ENCODE measurements at regions not wholly inside any gene's neighbourhood (a gene's known extent, or its start where the extent isn't known, plus 50 kb on each side); places are given as distances from the start of the nearest gene placed in this dataset.

- DNase-seq: no peak
These were observed 1917.6 kb upstream of the WWC1 start for GRCh38 chr5:166373817-166374216.

- no peak for DNase-seq
These were observed 1913.7 kb upstream of the WWC1 start for GRCh38 chr5:166377756-166378155.

- no peak for DNase-seq
These were observed 1911.9 kb upstream of the WWC1 start for GRCh38 chr5:166379517-166379916.

GRCh38 chr5:166382031-166382430 lies 1909.4 kb upstream of the WWC1 start:
- DNase-seq: no peak

GRCh38 chr5:166398131-166398530 lies 1893.3 kb upstream of the WWC1 start:
- no peak for DNase-seq

GRCh38 chr5:166399781-166400180 lies 1891.7 kb upstream of the WWC1 start:
- DNase-seq: no peak

- DNase-seq: no peak
These were observed 1890.1 kb upstream of the WWC1 start for GRCh38 chr5:166401391-166401790.

GRCh38 chr5:166412191-166412590 lies 1879.3 kb upstream of the WWC1 start:
- no peak for DNase-seq

GRCh38 chr5:166427211-166427610 lies 1864.2 kb upstream of the WWC1 start:
- DNase-seq: no peak

GRCh38 chr5:166428264-166428803 lies 1863.1 kb upstream of the WWC1 start:
- DNase-seq: no peak

GRCh38 chr5:166430491-166431319 lies 1860.7 kb upstream of the WWC1 start:
- no peak for DNase-seq

GRCh38 chr5:166431456-166431855 lies 1860.0 kb upstream of the WWC1 start:
- DNase-seq: no peak

- DNase-seq: no peak
These were observed 1857.8 kb upstream of the WWC1 start for GRCh38 chr5:166433679-166434078.

- DNase-seq: no peak
These were observed 1854.6 kb upstream of the WWC1 start for GRCh38 chr5:166436872-166437271.

- no peak for DNase-seq
These were observed 1805.1 kb upstream of the WWC1 start for GRCh38 chr5:166486348-166486747.

GRCh38 chr5:166488560-166488959 lies 1802.9 kb upstream of the WWC1 start:
- DNase-seq: no peak

- DNase-seq: no peak
These were observed 1798.4 kb upstream of the WWC1 start for GRCh38 chr5:166493040-166493439.

GRCh38 chr5:166493612-166494011 lies 1797.8 kb upstream of the WWC1 start:
- DNase-seq: no peak

GRCh38 chr5:166497496-166498104 lies 1793.8 kb upstream of the WWC1 start:
- no peak for DNase-seq

- no peak for DNase-seq
These were observed 1791.8 kb upstream of the WWC1 start for GRCh38 chr5:166499447-166500240.

- no peak for DNase-seq
These were observed 1787.9 kb upstream of the WWC1 start for GRCh38 chr5:166503506-166503905.

GRCh38 chr5:166505067-166505466 lies 1786.4 kb upstream of the WWC1 start:
- no peak for DNase-seq

GRCh38 chr5:166505544-166505943 lies 1785.9 kb upstream of the WWC1 start:
- no peak for DNase-seq
